ENCODE measurements at regions not wholly inside any gene's neighbourhood (a gene's known extent, or its start where the extent isn't known, plus 50 kb on each side); places are given as distances from the start of the nearest gene placed in this dataset.

DNA sequence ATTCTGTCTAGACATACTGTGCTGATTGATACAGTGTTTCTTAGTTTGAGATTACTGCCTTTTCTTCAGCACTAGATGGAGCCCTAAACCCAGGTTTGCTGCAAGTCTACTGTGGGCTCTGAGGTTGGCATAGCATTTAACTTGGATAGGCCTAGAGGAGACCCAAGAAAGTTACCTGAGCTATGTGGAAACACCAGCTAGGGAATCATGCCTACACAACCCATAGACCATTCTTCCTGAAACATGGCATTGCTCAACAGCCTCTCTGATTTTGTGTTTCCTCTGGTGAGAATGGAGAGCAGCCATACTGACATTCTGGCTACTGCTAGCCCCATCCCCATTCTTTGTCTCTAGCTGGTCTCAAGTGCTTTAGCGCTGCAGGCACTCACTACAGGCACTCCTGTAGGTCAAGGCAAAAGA, 287.7 kb upstream of the PCDH18 start:
- POLR2A ChIA-PET (ENCODE audit: unreplicated experiment): no interaction called here
- Histone ChIP-seq H3K18ac (ENCODE audit: low read depth, low read length) (no peak overlapping the region), H4K20me1 (ENCODE audit: insufficient read depth, low read length) (no peaks in the 10 kb centered on the region), H3K4ac (ENCODE audit: low read depth, low read length) (peak overlapping the region; percentile 13), H2AFZ (replicated peaks; ENCODE audit: low read length, poor library complexity) (peak overlapping the region; percentile 4), H3K27me3 (ENCODE audit: control insufficient read depth, insufficient read depth, low read length) (no peaks in the 10 kb centered on the region), H4K91ac (ENCODE audit: insufficient read depth, low read depth, low read length) (no peak overlapping the region), H2BK15ac (ENCODE audit: low read depth, low read length) (peak overlapping the region; percentile 27; the same call in 1 of the 3 replicates), H3K56ac (ENCODE audit: extremely low read depth, insufficient read depth, low read length) (no peak overlapping the region), H3K4me2 (ENCODE audit: low read depth, low read length) (no peak overlapping the region), H2BK20ac (ENCODE audit: low read depth, low read length) (peak overlapping the region; percentile 44; the same call in 1 of the 2 replicates), H3K9ac (ENCODE audit: low read depth, low read length) (no peak overlapping the region), H3K23ac (ENCODE audit: low read depth, low read length) (no peak overlapping the region), H3K14ac (replicated peaks; ENCODE audit: low read depth, low read length) (no peak overlapping the region), H2AK5ac (ENCODE audit: low read depth, low read length) (no peak overlapping the region), H2AK9ac (replicated peaks; ENCODE audit: low read depth, low read length, poor library complexity) (no peak overlapping the region), H3K9me3 (ENCODE audit: control insufficient read depth, insufficient read depth, low read length) (no peaks in the 10 kb centered on the region), H3K79me1 (ENCODE audit: low read depth in 1 of 2, low read length in 2 of 2) (no peaks in the 10 kb centered on the region), H3K4me3 (ENCODE audit: insufficient read depth, low read depth, low read length) (no peak overlapping the region), H3K27ac (ENCODE audit: insufficient read depth, low read length) (no peak overlapping the region), H3K9me1 (ENCODE audit: insufficient read depth, low read length) (no peaks in the 10 kb centered on the region; the same call in 1 of the 2 replicates), H4K8ac (ENCODE audit: low read depth in 2 of 2, low read length in 2 of 2) (0 out of 4 replicates have a peak overlapping the region, but pooled peaks of 1 of the 2 experiments have one; percentile 4), H4K5ac (ENCODE audit: low read depth, low read length) (no peak overlapping the region), H2BK5ac (ENCODE audit: low read depth, low read length, poor library complexity, severe bottlenecking) (no peak overlapping the region), H3K4me1 (ENCODE audit: control insufficient read depth, insufficient read depth, low read length) (no peaks in the 10 kb centered on the region), H2BK120ac (ENCODE audit: low read depth, low read length) (0 out of 2 replicates have a peak overlapping the region, but pooled peaks have one; percentile 1), H3K36me3 (ENCODE audit: control insufficient read depth, insufficient read depth, low read length) (no peaks in the 10 kb centered on the region)
- dilution Hi-C loops (cut with HindIII; ENCODE audit: low sequenced_read_pairs, unreplicated experiment) (no loop called here), in situ Hi-C loops (cut with MboI; ENCODE audit: low sequenced_read_pairs) (loop anchor here (10.0 to 25.0 kb wide), 2 partner anchors 355 to 867 kb away; no protein-coding TSS in a partner anchor), intact Hi-C loops (cut with micrococcal nuclease) (loop anchor here (1.0 to 5.0 kb wide), 8 partner anchors 113 to 1051 kb away; partner anchors contain the start of gene PCDH18)
- ATAC-seq (ENCODE audit: low read depth): peak; percentile 91
- WGBS, 2 experiments (ENCODE audit: extremely low coverage in 2 of 2, insufficient read length in 1 of 2): no CpG with 5 or more reads among the region's 1 CpG
- no TSS peak for BruUV-seq (replicated peaks)
- CTCF ChIA-PET: interaction anchor here (0.8 to 2.2 kb wide), 7 partner anchors 9 to 363 kb away, joined by 3 to 7 read pairs (median 3); no protein-coding TSS in a partner anchor
- TF ChIP-seq RCOR1 (IDR thresholded peaks at IDR 0.05; ENCODE audit: insufficient replicate concordance, low read length) (no peak), CEBPB (IDR thresholded peaks at IDR 0.05; ENCODE audit: low read depth, low read length) (no peak), POLR2A (IDR thresholded peaks at IDR 0.05; ENCODE audit: low read depth, low read length) (no peak), FOS (IDR thresholded peaks at IDR 0.05; ENCODE audit: low read depth, low read length) (no peak), NFE2L2 (IDR thresholded peaks at IDR 0.05; ENCODE audit: low read depth, low read length) (no peak), RAD21 (IDR thresholded peaks at IDR 0.05; ENCODE audit: low read length) (peak; percentile 88), CHD1 (IDR thresholded peaks at IDR 0.05; ENCODE audit: low read depth, low read length) (no peak), SMC3 (IDR thresholded peaks at IDR 0.05; ENCODE audit: low read depth, low read length) (peak; percentile 88), BHLHE40 (IDR thresholded peaks at IDR 0.05; ENCODE audit: low read depth, low read length) (no peak)
- TF ChIP-seq, protein P1, sequence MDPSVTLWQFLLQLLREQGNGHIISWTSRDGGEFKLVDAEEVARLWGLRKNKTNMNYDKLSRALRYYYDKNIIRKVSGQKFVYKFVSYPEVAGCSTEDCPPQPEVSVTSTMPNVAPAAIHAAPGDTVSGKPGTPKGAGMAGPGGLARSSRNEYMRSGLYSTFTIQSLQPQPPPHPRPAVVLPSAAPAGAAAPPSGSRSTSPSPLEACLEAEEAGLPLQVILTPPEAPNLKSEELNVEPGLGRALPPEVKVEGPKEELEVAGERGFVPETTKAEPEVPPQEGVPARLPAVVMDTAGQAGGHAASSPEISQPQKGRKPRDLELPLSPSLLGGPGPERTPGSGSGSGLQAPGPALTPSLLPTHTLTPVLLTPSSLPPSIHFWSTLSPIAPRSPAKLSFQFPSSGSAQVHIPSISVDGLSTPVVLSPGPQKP (IDR thresholded peaks at IDR 0.05; ENCODE audit: borderline replicate concordance, low read depth, low read length): no peak
- TF ChIP-seq, protein P2, sequence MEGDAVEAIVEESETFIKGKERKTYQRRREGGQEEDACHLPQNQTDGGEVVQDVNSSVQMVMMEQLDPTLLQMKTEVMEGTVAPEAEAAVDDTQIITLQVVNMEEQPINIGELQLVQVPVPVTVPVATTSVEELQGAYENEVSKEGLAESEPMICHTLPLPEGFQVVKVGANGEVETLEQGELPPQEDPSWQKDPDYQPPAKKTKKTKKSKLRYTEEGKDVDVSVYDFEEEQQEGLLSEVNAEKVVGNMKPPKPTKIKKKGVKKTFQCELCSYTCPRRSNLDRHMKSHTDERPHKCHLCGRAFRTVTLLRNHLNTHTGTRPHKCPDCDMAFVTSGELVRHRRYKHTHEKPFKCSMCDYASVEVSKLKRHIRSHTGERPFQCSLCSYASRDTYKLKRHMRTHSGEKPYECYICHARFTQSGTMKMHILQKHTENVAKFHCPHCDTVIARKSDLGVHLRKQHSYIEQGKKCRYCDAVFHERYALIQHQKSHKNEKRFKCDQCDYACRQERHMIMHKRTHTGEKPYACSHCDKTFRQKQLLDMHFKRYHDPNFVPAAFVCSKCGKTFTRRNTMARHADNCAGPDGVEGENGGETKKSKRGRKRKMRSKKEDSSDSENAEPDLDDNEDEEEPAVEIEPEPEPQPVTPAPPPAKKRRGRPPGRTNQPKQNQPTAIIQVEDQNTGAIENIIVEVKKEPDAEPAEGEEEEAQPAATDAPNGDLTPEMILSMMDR (conservative IDR thresholded peaks at IDR 0.05; ENCODE audit: low read depth, low read length): peak; percentile 74
- TF ChIP-seq, protein P3, sequence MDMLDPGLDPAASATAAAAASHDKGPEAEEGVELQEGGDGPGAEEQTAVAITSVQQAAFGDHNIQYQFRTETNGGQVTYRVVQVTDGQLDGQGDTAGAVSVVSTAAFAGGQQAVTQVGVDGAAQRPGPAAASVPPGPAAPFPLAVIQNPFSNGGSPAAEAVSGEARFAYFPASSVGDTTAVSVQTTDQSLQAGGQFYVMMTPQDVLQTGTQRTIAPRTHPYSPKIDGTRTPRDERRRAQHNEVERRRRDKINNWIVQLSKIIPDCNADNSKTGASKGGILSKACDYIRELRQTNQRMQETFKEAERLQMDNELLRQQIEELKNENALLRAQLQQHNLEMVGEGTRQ (IDR thresholded peaks at IDR 0.05; ENCODE audit: low read depth, low read length): no peak
- DNase-seq: peak; percentile 65

Measured in IMR-90 (cell line).